GM23338 (cell line): ENCODE measurements at regions not wholly inside any gene's neighbourhood (a gene's known extent, or its start where the extent isn't known, plus 50 kb on each side); places are given as distances from the start of the nearest gene placed in this dataset.

Experiments
- CREB1 ChIP-seq: fragments of 250-450 bp; sonication (Bioruptor Pico); IDR thresholded peaks from 2 replicates; pipeline ENCODE4 v1.5.0; 2020; ENCODE audit warnings: low read depth, mild to moderate bottlenecking, moderate library complexity
- EZH2 ChIP-seq: fragments of 200-600 bp; sonication (generic); IDR thresholded peaks from one replicate; pipeline ENCODE4 v1.8.0; 2017; ENCODE audit warnings: antibody characterized with exemption, mild to moderate bottlenecking, low read depth; ENCODE audit not compliant: unreplicated experiment
- EZH2phosphoT487 ChIP-seq: fragments of 200-600 bp; sonication (generic); IDR thresholded peaks from one replicate; pipeline ENCODE4 v1.8.1; 2018; ENCODE audit warnings: antibody characterized with exemption; ENCODE audit not compliant: unreplicated experiment
- JUNB ChIP-seq: IDR thresholded peaks from one replicate; pipeline ENCODE4 v1.6.1; 2016; ENCODE audit warnings: antibody characterized with exemption; ENCODE audit not compliant: unreplicated experiment
- NANOG ChIP-seq: IDR thresholded peaks from 2 replicates; pipeline ENCODE4 v1.6.1; 2016; ENCODE audit warnings: antibody characterized with exemption, borderline replicate concordance
- POLR2AphosphoS5 ChIP-seq: IDR thresholded peaks from 2 replicates; pipeline ENCODE4 v1.6.1; 2016; ENCODE audit warnings: antibody characterized with exemption, low read depth
- STAT1 ChIP-seq: IDR thresholded peaks from one replicate; pipeline ENCODE4 v1.6.1; 2016; ENCODE audit warnings: antibody characterized with exemption; ENCODE audit not compliant: unreplicated experiment
- TF ChIP-seq, protein P1 (sequence below), 2 experiments: fragments of 200-600 bp in 1 of 2; sonication (generic) in 1 of 2; conservative IDR thresholded peaks; 2 replicates each; pipeline versions ENCODE4 v1.5.1 to v1.6.1; 2016 to 2017; ENCODE audit warnings: antibody characterized with exemption in 2 of 2, low read depth in 2 of 2, mild to moderate bottlenecking in 2 of 2, moderate library complexity in 1 of 2
- TF ChIP-seq, protein P2 (sequence below): IDR thresholded peaks from one replicate; pipeline ENCODE4 v1.6.1; 2018; ENCODE audit warnings: antibody characterized with exemption; ENCODE audit not compliant: unreplicated experiment
- TF ChIP-seq, protein P3 (sequence below): IDR thresholded peaks from 2 replicates; pipeline ENCODE4 v1.6.1; 2016; ENCODE audit warnings: antibody characterized with exemption

DNA sequence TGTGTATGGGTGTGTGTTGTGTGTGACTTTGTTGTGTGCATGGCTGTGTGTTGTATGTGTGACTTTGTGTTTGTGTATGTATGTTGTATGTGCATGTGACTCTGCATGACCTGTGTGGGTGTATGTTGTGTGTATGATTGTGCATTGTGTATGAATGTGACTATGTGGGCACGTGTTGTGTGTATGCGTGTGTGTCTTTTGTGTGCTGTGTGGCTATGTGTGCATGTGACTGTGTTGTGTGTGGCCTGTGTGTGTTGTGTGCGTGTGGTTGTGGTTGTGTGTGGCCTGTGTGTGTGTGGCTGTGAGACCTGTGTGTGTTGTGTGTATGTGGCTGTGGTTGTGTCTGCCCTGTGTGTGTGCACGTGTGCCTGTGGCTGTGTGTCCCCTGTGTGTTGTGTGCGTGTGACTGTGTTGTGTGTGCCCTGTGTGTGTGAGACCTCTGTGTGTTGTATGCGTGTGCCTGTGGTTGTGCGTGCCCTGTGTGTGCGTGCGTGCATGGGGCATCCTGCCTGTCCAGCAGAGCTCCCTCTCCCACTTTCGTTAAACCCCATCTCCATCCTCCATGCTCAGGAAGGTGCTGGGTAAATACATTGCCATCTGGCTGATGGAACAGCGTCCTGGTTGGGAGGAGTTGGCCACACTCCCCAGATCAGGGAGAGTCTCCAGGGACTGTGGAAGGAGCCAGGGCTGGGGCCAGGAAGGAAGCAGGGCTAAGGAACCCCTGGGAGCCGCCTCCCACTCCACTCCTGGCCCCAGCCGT lies 90.1 kb upstream of the GSE1 start:
- TF ChIP-seq, protein P1, sequence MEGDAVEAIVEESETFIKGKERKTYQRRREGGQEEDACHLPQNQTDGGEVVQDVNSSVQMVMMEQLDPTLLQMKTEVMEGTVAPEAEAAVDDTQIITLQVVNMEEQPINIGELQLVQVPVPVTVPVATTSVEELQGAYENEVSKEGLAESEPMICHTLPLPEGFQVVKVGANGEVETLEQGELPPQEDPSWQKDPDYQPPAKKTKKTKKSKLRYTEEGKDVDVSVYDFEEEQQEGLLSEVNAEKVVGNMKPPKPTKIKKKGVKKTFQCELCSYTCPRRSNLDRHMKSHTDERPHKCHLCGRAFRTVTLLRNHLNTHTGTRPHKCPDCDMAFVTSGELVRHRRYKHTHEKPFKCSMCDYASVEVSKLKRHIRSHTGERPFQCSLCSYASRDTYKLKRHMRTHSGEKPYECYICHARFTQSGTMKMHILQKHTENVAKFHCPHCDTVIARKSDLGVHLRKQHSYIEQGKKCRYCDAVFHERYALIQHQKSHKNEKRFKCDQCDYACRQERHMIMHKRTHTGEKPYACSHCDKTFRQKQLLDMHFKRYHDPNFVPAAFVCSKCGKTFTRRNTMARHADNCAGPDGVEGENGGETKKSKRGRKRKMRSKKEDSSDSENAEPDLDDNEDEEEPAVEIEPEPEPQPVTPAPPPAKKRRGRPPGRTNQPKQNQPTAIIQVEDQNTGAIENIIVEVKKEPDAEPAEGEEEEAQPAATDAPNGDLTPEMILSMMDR (conservative IDR thresholded peaks at IDR 0.05; ENCODE audit: low read depth in 2 of 2): no peak
- TF ChIP-seq POLR2AphosphoS5: no peak
- no peak for TF ChIP-seq EZH2phosphoT487
- TF ChIP-seq, protein P2, sequence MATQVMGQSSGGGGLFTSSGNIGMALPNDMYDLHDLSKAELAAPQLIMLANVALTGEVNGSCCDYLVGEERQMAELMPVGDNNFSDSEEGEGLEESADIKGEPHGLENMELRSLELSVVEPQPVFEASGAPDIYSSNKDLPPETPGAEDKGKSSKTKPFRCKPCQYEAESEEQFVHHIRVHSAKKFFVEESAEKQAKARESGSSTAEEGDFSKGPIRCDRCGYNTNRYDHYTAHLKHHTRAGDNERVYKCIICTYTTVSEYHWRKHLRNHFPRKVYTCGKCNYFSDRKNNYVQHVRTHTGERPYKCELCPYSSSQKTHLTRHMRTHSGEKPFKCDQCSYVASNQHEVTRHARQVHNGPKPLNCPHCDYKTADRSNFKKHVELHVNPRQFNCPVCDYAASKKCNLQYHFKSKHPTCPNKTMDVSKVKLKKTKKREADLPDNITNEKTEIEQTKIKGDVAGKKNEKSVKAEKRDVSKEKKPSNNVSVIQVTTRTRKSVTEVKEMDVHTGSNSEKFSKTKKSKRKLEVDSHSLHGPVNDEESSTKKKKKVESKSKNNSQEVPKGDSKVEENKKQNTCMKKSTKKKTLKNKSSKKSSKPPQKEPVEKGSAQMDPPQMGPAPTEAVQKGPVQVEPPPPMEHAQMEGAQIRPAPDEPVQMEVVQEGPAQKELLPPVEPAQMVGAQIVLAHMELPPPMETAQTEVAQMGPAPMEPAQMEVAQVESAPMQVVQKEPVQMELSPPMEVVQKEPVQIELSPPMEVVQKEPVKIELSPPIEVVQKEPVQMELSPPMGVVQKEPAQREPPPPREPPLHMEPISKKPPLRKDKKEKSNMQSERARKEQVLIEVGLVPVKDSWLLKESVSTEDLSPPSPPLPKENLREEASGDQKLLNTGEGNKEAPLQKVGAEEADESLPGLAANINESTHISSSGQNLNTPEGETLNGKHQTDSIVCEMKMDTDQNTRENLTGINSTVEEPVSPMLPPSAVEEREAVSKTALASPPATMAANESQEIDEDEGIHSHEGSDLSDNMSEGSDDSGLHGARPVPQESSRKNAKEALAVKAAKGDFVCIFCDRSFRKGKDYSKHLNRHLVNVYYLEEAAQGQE: no peak
- no peak for TF ChIP-seq EZH2
- TF ChIP-seq JUNB: no peak
- no peak for TF ChIP-seq CREB1 (CRISPR knock-in tag)
- no peak for TF ChIP-seq STAT1
- no peak for TF ChIP-seq NANOG
- TF ChIP-seq, protein P3, sequence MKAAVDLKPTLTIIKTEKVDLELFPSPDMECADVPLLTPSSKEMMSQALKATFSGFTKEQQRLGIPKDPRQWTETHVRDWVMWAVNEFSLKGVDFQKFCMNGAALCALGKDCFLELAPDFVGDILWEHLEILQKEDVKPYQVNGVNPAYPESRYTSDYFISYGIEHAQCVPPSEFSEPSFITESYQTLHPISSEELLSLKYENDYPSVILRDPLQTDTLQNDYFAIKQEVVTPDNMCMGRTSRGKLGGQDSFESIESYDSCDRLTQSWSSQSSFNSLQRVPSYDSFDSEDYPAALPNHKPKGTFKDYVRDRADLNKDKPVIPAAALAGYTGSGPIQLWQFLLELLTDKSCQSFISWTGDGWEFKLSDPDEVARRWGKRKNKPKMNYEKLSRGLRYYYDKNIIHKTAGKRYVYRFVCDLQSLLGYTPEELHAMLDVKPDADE: no peak
